Suprapubic skin (tissue), 4 donors: ENCODE measurements at regions not wholly inside any gene's neighbourhood (a gene's known extent, or its start where the extent isn't known, plus 50 kb on each side); places are given as distances from the start of the nearest gene placed in this dataset.

Experiments used
- CTCF ChIP-seq, 2 donors: fragments of 200-600 bp in 1 of 2; fragments of 450-650 bp in 1 of 2; sonication (generic) in 1 of 2; IDR thresholded peaks; one replicate each; pipeline ENCODE4 v1.5.1; 2016 to 2019; ENCODE audit warnings: antibody characterized with exemption in 2 of 2, mild to moderate bottlenecking in 1 of 2, moderate library complexity in 1 of 2
- EP300 ChIP-seq: sonication (generic); formaldehyde crosslinking; IDR thresholded peaks from one replicate; pipeline ENCODE4 v1.6.1; 2017; ENCODE audit warnings: antibody characterized with exemption
- POLR2A ChIP-seq, 2 donors: fragments of 450-650 bp; IDR thresholded peaks; one replicate each; pipeline ENCODE4 v1.6.1; 2017; ENCODE audit warnings: antibody characterized with exemption in 2 of 2, mild to moderate bottlenecking in 2 of 2, moderate library complexity in 2 of 2
- POLR2AphosphoS5 ChIP-seq, 3 donors: sonication (generic); formaldehyde crosslinking; IDR thresholded peaks; one replicate each; pipeline ENCODE4 v1.6.1; 2017; ENCODE audit warnings: antibody characterized with exemption in 3 of 3

- TF ChIP-seq POLR2AphosphoS5 (IDR thresholded peaks at IDR 0.05): no peak
- no peak for TF ChIP-seq CTCF (IDR thresholded peaks at IDR 0.05)
- TF ChIP-seq POLR2A (IDR thresholded peaks at IDR 0.05): no peak
- TF ChIP-seq EP300: no peak
Observed at GRCh38 chr20:60228255-60228654, 270.0 kb downstream of the CDH26 start.
